CD4-positive, alpha-beta T cell treated with Interferon gamma for 1 hour (primary cell): ENCODE measurements at regions not wholly inside any gene's neighbourhood (a gene's known extent, or its start where the extent isn't known, plus 50 kb on each side); places are given as distances from the start of the nearest gene placed in this dataset.
"Not testable (repeated sequence)": the region's sequence is repeated elsewhere in the genome, so short reads cannot be mapped to it uniquely, and the experiment has no call there.

ENCODE experiments used
- DNase-seq: peaks from one replicate; pipeline ENCODE4 v3.0.0-alpha.2; 2020

DNA sequence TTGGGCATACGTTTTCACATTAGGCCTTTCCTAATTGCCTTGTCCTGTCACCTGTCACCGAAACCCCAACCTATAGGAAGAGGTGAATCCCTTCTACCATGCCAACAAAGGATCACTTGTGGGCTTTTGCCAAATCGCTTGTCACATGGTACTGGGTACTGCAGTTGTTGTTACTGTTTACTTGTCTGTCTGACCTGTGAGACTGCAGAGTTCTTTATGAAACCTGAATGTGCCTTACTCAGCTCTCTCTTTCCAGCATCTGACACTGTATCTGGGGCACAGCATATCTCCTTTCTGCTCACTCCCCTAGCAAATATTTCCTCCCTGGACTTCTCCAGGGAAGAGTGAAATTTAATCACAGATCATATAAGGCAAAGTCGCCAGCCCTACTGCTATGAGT lies 1272.4 kb downstream of the CDH8 start:
- no peak for DNase-seq

- no peak for DNase-seq
Measured at GRCh38 chr16:60755907-60756306, 1280.3 kb downstream of the CDH8 start.

- no peak for DNase-seq
Measured at GRCh38 chr16:60748366-60748765, 1287.9 kb downstream of the CDH8 start.

DNA sequence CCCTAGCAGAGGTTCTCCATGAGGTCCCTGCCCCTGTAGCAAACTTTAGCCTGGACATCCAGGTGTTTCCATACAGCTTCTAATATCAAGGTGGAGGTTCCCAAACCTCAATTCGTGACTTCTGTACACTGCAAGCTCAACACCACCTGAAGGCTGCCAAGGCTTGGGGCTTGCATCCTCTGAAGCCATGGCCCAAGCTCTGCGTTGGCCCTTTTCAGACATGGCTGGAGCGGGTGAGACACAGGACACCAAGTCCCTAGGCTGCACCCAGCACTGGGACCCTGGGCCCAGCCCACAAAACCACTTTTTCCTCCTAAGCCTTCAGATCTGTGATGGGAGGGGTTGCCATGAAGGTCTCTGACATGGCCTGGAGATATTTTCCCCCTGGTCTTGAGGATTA lies 1292.0 kb downstream of the CDH8 start:
- no peak for DNase-seq

- no peak for DNase-seq
Measured at GRCh38 chr16:60741810-60742209, 1294.4 kb downstream of the CDH8 start.

DNA sequence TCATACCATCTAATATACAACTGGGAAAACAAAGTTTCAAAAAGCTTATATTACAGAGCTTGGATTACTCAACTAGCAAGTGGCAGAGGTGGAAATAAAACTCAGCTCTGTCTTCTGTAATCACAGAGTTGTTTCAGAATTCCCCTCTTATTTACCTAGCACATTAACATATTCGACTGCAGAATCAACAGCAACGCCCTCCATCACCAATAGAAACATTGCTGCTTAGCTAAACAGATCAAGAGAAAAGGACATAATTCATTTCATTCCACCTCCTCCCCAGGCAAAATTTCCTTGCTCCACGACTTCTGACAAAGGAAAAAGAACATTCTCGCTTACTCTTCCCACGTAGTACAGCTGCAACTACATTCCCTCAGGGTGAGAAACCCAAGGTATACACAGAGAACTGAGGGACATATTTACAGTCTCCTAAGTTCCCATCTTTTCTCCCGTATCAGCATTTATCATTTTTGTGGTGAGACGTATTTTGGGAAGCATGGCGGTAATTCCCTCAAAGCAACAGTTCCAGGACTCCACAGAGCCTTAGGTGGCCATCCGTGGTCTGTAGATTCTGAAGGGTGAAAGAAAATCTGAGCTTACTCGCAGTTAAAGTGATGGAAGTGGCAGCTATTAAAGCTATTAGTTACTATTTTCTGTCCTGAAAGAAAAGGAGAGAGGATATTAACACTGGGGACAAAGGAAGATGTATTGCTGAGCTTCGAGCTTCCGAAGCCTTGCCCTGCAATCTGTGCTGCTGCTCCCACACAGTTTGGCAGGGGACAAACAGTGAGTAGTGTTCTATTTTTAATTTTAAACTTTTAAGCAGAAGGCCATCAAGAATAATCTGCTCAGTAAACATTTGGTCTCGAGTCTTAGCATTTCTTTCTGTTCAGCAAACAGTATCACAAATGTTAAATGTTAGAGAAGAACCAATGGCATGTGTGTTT lies 1296.2 kb downstream of the CDH8 start:
- DNase-seq = no peak

- DNase-seq = no peak
Measured at GRCh38 chr16:60731329-60732050, 1304.7 kb downstream of the CDH8 start.

- no peak for DNase-seq
Measured at GRCh38 chr16:60729051-60729450, 1307.2 kb downstream of the CDH8 start.

- DNase-seq = no peak
Measured at GRCh38 chr16:60727851-60728250, 1308.4 kb downstream of the CDH8 start.

DNA sequence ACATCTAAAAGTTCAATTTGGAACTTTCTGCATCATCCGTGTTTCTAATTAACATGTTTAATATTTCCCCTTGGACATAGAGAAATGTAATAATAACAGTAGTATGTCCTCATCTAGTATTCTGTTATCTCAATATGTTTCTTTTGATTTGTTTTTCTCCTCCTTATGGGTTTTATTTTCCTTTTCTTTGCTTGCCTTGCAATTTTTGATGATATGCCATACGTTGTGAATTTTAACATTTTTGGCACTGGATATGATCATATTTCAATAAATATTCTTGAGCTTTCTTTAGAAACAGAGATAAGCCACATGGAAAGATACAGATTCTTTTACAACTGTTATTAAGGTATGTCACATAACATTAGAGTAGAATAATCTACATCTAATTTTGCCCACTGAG lies 1316.2 kb downstream of the CDH8 start:
- no peak for DNase-seq

- no peak for DNase-seq
Measured at GRCh38 chr16:60717808-60718207, 1318.4 kb downstream of the CDH8 start.

DNA sequence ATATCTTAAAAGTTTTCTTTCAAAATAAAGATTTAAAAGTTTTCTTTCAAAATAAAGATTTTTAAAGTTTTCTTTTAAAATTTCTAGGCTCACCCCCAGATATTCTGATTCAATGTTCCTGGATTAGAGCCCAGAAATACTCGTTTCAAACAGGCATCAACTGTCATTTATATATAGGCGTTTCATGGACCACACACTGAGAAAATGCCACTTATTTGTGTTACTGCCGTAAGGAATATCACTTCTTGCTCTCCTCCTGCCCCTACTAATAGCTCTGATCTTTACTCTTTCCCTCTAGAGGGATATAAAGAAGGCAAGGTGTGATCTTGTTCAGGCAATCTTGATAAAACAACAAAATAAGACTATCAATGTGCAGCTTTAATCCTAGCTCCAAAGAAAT lies 1324.1 kb downstream of the CDH8 start:
- DNase-seq = no peak

DNA sequence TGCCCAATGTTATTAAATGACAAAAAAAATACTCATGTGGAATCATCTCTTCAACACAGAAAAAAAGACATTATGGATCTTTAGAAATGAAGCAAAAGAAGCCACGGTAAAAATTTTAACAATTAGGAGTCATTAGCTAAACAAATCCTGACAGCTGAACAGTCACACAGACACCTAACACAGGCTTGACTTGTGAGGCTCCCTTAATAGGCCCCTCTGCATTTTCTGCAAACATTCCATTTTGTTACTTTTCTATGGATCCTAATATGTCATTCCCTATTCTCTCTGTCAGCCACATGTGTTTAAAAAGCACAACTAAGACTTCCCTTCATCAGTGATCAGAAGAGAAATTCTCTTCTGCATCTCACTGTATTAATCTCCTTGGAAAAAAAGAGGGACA lies 1331.5 kb downstream of the CDH8 start:
- no peak for DNase-seq

- DNase-seq = no peak
Measured at GRCh38 chr16:60703096-60703495, 1333.1 kb downstream of the CDH8 start.

- no peak for DNase-seq
Measured at GRCh38 chr16:60686824-60687223, 1349.4 kb downstream of the CDH8 start.

DNA sequence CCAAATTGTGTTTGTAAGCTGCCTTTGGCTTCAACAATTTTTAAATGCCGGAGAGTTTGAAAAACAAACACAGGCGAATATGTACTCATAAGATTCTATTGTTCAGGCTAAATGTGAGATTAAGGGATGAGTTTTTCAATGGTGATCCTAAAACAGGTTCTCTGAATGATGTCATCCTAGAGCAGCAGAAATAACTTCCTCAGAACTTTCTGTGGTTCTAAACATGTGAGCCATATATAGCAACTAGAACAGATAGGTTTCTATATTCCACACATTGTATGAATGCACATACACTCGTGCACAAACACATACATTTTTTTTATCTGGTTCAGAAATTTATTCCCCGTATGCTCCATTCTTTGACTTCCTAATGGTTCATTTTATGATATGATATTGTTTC lies 1352.2 kb downstream of the CDH8 start:
- DNase-seq = no peak

DNA sequence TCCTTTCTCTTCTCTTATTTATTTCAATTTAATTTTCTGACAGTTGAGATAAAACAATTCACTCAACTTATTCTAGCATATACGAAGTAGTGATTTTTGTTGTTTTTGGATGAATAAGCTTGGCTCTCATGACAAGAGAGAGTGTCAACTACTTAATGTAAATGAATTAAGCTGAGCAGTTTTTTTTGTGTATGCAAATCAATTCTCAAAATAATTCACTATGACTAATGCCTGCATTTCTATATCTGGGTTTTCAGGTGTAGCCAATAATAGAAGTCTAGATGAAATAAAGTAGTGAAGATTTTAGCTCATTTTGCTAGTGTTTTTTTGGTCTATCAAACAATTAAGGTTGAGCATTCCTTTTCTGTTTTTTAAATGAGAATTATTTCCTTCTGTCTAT lies 1354.0 kb downstream of the CDH8 start:
- no peak for DNase-seq

- DNase-seq = no peak
Measured at GRCh38 chr16:60681043-60681442, 1355.2 kb downstream of the CDH8 start.

- no peak for DNase-seq
Measured at GRCh38 chr16:60675022-60675421, 1361.2 kb downstream of the CDH8 start.

DNA sequence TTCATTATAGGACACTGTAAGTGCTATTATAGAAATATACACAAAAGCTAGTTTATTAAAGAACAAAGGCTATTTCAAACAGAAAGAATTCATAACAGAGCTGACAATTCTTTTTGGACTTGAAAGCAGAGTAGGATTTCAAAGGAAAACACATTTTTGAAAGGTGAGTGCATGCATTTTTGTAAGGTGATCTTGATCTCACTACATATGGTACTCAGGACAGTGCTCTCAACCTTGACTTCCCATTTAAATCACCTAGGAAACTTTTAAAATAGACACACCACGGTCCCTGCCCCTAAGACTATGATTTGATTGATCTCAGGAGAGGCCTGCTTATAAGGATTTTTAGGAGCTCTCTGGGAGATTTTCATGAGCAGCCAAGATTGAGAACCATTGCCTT lies 1362.0 kb downstream of the CDH8 start:
- no peak for DNase-seq

GRCh38 chr16:60655514-60656153 lies 1380.6 kb downstream of the CDH8 start:
- no peak for DNase-seq

DNA sequence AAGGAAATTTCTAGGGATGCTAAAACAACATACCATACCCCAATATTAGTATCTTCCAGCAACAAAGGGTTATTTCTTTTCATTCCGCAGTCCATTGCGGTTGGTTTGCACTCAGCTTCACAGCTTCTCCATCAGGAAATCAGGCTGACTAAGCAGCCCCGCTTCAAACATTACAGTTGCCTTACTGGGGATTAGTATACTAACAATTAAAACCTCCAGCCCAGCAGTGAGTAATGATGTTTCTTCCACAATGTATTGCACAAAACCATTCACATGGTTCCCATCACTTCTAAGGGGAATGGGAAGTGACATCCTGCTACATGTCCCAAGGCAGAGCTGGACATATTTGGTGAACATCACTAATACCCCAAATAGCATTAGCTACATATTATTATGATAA lies 1384.9 kb downstream of the CDH8 start:
- no peak for DNase-seq

DNA sequence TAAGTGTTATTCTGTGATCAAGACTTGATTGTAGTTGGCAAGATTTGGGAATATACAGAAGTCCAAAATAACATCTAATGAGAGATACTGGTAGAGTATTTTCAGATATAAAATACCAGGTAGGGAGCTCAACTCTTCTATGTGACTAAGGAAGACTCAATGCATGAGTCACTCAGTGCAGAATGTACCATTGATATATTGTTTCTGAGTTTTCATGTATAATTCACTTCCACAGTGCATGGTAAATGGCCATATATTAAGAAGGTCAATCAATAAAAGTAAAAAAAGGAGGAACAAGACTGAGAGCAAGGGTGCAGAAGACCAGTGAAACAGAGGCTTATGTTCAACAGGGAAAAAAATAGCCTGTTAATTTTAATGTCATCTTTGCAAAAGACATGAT lies 1387.9 kb downstream of the CDH8 start:
- no peak for DNase-seq

DNA sequence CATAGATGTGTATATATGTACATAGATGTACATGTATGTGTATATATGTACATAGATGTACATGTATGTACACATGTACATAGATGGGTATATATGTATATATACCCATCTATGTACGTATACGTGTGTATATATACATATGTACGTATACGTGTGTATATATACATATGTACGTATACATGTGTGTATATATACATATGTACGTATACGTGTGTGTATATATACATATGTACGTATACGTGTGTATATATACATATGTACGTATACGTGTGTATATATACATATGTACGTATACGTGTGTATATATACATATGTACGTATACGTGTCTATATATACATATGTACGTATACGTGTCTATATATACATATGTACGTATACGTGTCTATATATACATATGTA lies 1388.8 kb downstream of the CDH8 start:
- DNase-seq = not testable (repeated sequence)
